WTC11 (cell line): ENCODE measurements at regions not wholly inside any gene's neighbourhood (a gene's known extent, or its start where the extent isn't known, plus 50 kb on each side); places are given as distances from the start of the nearest gene placed in this dataset.

Source experiments
- ATAC-seq: fragments of 200-7000 bp; cut with Tn5 transposase; 2 replicates; pipeline ENCODE4 v1.10.0; 2021; ENCODE audit warnings: mild to moderate bottlenecking, moderate library complexity
- CTCF ChIA-PET: fragments of 300-600 bp; sonication (Branson Sonifier 250); formaldehyde crosslinking; loops from one replicate; lab custom pipeline; 2021; ENCODE audit warnings: antibody characterized with exemption; lab: Charles Lee
- POLR2A ChIA-PET: fragments of 350-600 bp; sonication (Branson Sonifier 250); formaldehyde crosslinking; loops from one replicate; lab custom pipeline; 2021; ENCODE audit warnings: antibody characterized with exemption; lab: Charles Lee
- DNase-seq: peaks from one replicate; pipeline ENCODE4 v3.0.0; 2021; ENCODE audit warnings: low spot score
- H3K27ac Mint-ChIP-seq: 2 replicates; pipeline ENCODE4 v1.8.0; 2021; ENCODE audit warnings: mixed read lengths
- H3K27me3 Mint-ChIP-seq: 2 replicates; pipeline ENCODE4 v1.8.0; 2021; ENCODE audit warnings: low read depth, mild to moderate bottlenecking, moderate library complexity, mixed read lengths
- H3K36me3 Mint-ChIP-seq: 2 replicates; pipeline ENCODE4 v1.8.0; 2021; ENCODE audit warnings: mixed read lengths
- H3K4me1 Mint-ChIP-seq: 2 replicates; pipeline ENCODE4 v1.8.0; 2022; ENCODE audit warnings: mixed read lengths
- H3K4me3 Mint-ChIP-seq: 2 replicates; pipeline ENCODE4 v1.8.0; 2021; ENCODE audit warnings: mild to moderate bottlenecking, moderate library complexity, mixed read lengths
- H3K9me3 Mint-ChIP-seq: 2 replicates; pipeline ENCODE4 v1.8.0; 2021; ENCODE audit warnings: mixed read lengths
- ARID4B ChIP-seq: sonication (generic); formaldehyde crosslinking; IDR thresholded peaks from 2 replicates; pipeline ENCODE4 v1.8.0; 2023; ENCODE audit warnings: missing genetic modification reagents, mild to moderate bottlenecking, borderline replicate concordance
- ATF1 ChIP-seq: sonication (generic); formaldehyde crosslinking; IDR thresholded peaks from 2 replicates; pipeline ENCODE4 v1.8.1; 2023; ENCODE audit warnings: mild to moderate bottlenecking, moderate library complexity, missing genetic modification reagents
- GRHL2 ChIP-seq: fragments of 250-450 bp; sonication (Bioruptor Pico); IDR thresholded peaks from 2 replicates; pipeline ENCODE4 v1.8.0; 2022; ENCODE audit warnings: mild to moderate bottlenecking, moderate library complexity; ENCODE audit not compliant: insufficient replicate concordance, severe bottlenecking
- JAZF1 ChIP-seq: fragments of 250-450 bp; sonication (Bioruptor Pico); IDR thresholded peaks from 2 replicates; pipeline ENCODE4 v1.9.0; 2021; ENCODE audit warnings: moderate library complexity, mild to moderate bottlenecking, inconsistent platforms
- ZNF263 ChIP-seq: sonication (generic); formaldehyde crosslinking; IDR thresholded peaks from 2 replicates; pipeline ENCODE4 v1.8.1; 2022; ENCODE audit warnings: low read depth, mild to moderate bottlenecking, moderate library complexity, missing genetic modification reagents
- TF ChIP-seq, protein P1 (sequence below): sonication (generic); formaldehyde crosslinking; conservative IDR thresholded peaks from 2 replicates; pipeline ENCODE4 v1.8.1; 2023; ENCODE audit warnings: mild to moderate bottlenecking, low read depth, missing genetic modification reagents, moderate library complexity
- TF ChIP-seq, protein P2 (sequence below): fragments of 250-450 bp; sonication (Bioruptor Pico); IDR thresholded peaks from 2 replicates; pipeline ENCODE4 v1.9.0; 2021; ENCODE audit warnings: moderate library complexity, mild to moderate bottlenecking, inconsistent platforms, borderline replicate concordance
- TF ChIP-seq, protein P3 (sequence below): fragments of 250-450 bp; sonication (Bioruptor Pico); IDR thresholded peaks from 2 replicates; pipeline ENCODE4 v1.9.0; 2021; ENCODE audit warnings: mild to moderate bottlenecking
- TF ChIP-seq, protein P4 (sequence below): sonication (generic); formaldehyde crosslinking; IDR thresholded peaks from 2 replicates; pipeline ENCODE4 v1.8.1; 2022; ENCODE audit warnings: mild to moderate bottlenecking, missing genetic modification reagents, moderate library complexity, borderline replicate concordance
- TF ChIP-seq, protein P5 (sequence below): sonication (generic); formaldehyde crosslinking; IDR thresholded peaks from 2 replicates; pipeline ENCODE4 v1.8.1; 2023; ENCODE audit warnings: mild to moderate bottlenecking, missing genetic modification reagents
- TF ChIP-seq, protein P6 (sequence below): sonication (generic); formaldehyde crosslinking; IDR thresholded peaks from 2 replicates; pipeline ENCODE4 v1.8.1; 2022; ENCODE audit warnings: low read depth, mild to moderate bottlenecking, moderate library complexity, missing genetic modification reagents, borderline replicate concordance
- TF ChIP-seq, protein P7 (sequence below): sonication (generic); formaldehyde crosslinking; IDR thresholded peaks from 2 replicates; pipeline ENCODE4 v1.8.0; 2022; ENCODE audit warnings: mild to moderate bottlenecking, missing genetic modification reagents

DNA sequence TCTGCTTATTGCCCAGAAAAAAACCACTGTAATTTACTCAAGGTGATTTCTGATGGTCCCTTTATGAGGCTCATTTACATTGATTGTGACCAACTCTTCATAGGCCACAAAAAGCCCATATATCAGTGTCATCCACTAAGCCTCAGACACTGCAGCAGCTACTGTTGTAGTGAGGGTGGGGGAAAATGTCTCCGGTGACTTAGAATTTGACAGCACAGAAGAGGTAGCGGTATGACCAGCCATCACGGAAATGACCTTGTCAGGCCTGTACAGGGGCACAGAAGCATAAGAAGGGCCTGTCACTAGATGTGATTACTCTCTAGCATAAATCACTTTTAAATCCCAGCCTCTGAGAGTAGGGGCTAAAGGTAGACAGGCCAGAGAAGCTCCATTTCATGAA is 190.3 kb downstream of the PAX3 start (continued):
- TF ChIP-seq, protein P1, sequence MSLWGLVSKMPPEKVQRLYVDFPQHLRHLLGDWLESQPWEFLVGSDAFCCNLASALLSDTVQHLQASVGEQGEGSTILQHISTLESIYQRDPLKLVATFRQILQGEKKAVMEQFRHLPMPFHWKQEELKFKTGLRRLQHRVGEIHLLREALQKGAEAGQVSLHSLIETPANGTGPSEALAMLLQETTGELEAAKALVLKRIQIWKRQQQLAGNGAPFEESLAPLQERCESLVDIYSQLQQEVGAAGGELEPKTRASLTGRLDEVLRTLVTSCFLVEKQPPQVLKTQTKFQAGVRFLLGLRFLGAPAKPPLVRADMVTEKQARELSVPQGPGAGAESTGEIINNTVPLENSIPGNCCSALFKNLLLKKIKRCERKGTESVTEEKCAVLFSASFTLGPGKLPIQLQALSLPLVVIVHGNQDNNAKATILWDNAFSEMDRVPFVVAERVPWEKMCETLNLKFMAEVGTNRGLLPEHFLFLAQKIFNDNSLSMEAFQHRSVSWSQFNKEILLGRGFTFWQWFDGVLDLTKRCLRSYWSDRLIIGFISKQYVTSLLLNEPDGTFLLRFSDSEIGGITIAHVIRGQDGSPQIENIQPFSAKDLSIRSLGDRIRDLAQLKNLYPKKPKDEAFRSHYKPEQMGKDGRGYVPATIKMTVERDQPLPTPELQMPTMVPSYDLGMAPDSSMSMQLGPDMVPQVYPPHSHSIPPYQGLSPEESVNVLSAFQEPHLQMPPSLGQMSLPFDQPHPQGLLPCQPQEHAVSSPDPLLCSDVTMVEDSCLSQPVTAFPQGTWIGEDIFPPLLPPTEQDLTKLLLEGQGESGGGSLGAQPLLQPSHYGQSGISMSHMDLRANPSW (CRISPR knock-in tag) = no peak
- TF ChIP-seq, all 79 proteins: peak for 0

- no peak for TF ChIP-seq JAZF1 (CRISPR knock-in tag)
- TF ChIP-seq, protein P2, sequence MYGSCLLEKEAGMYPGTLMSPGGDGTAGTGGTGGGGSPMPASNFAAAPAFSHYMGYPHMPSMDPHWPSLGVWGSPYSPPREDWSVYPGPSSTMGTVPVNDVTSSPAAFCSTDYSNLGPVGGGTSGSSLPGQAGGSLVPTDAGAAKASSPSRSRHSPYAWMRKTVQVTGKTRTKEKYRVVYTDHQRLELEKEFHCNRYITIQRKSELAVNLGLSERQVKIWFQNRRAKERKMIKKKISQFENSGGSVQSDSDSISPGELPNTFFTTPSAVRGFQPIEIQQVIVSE (CRISPR knock-in tag) = no peak
- TF ChIP-seq GRHL2 = no peak
- TF ChIP-seq, protein P3, sequence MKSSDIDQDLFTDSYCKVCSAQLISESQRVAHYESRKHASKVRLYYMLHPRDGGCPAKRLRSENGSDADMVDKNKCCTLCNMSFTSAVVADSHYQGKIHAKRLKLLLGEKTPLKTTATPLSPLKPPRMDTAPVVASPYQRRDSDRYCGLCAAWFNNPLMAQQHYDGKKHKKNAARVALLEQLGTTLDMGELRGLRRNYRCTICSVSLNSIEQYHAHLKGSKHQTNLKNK = no peak
- no peak for TF ChIP-seq ATF1 (CRISPR knock-in tag)
- TF ChIP-seq, protein P4, sequence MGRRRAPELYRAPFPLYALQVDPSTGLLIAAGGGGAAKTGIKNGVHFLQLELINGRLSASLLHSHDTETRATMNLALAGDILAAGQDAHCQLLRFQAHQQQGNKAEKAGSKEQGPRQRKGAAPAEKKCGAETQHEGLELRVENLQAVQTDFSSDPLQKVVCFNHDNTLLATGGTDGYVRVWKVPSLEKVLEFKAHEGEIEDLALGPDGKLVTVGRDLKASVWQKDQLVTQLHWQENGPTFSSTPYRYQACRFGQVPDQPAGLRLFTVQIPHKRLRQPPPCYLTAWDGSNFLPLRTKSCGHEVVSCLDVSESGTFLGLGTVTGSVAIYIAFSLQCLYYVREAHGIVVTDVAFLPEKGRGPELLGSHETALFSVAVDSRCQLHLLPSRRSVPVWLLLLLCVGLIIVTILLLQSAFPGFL = no peak
- TF ChIP-seq ARID4B (CRISPR knock-in tag) = no peak
- TF ChIP-seq, protein P5, sequence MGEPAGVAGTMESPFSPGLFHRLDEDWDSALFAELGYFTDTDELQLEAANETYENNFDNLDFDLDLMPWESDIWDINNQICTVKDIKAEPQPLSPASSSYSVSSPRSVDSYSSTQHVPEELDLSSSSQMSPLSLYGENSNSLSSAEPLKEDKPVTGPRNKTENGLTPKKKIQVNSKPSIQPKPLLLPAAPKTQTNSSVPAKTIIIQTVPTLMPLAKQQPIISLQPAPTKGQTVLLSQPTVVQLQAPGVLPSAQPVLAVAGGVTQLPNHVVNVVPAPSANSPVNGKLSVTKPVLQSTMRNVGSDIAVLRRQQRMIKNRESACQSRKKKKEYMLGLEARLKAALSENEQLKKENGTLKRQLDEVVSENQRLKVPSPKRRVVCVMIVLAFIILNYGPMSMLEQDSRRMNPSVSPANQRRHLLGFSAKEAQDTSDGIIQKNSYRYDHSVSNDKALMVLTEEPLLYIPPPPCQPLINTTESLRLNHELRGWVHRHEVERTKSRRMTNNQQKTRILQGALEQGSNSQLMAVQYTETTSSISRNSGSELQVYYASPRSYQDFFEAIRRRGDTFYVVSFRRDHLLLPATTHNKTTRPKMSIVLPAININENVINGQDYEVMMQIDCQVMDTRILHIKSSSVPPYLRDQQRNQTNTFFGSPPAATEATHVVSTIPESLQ = no peak
- TF ChIP-seq, protein P6, sequence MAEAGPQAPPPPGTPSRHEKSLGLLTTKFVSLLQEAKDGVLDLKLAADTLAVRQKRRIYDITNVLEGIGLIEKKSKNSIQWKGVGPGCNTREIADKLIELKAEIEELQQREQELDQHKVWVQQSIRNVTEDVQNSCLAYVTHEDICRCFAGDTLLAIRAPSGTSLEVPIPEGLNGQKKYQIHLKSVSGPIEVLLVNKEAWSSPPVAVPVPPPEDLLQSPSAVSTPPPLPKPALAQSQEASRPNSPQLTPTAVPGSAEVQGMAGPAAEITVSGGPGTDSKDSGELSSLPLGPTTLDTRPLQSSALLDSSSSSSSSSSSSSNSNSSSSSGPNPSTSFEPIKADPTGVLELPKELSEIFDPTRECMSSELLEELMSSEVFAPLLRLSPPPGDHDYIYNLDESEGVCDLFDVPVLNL (CRISPR knock-in tag) = no peak
- TF ChIP-seq ZNF263 (CRISPR knock-in tag) = no peak
- TF ChIP-seq, protein P7, sequence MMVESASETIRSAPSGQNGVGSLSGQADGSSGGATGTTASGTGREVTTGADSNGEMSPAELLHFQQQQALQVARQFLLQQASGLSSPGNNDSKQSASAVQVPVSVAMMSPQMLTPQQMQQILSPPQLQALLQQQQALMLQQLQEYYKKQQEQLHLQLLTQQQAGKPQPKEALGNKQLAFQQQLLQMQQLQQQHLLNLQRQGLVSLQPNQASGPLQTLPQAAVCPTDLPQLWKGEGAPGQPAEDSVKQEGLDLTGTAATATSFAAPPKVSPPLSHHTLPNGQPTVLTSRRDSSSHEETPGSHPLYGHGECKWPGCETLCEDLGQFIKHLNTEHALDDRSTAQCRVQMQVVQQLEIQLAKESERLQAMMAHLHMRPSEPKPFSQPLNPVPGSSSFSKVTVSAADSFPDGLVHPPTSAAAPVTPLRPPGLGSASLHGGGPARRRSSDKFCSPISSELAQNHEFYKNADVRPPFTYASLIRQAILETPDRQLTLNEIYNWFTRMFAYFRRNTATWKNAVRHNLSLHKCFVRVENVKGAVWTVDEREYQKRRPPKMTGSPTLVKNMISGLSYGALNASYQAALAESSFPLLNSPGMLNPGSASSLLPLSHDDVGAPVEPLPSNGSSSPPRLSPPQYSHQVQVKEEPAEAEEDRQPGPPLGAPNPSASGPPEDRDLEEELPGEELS (CRISPR knock-in tag) = no peak
- no peak overlapping the region for H3K27ac Mint-ChIP-seq
- peaks cover 34% of the 10 kb centered on the region for H3K4me1 Mint-ChIP-seq
- no peak for ATAC-seq
- ChIA-PET POLR2A (no interaction called here), CTCF (no interaction called here)
- H3K27me3 Mint-ChIP-seq = no peaks in the 10 kb centered on the region; the same call in 1 of the 2 replicates
- no peak for DNase-seq
- H3K36me3 Mint-ChIP-seq = no peaks in the 10 kb centered on the region
- H3K4me3 Mint-ChIP-seq = no peak overlapping the region
- no peaks in the 10 kb centered on the region for H3K9me3 Mint-ChIP-seq
Observed at GRCh38 chr2:222105046-222105445, 193.8 kb downstream of the PAX3 start.
